ENCODE measurements at regions not wholly inside any gene's neighbourhood (a gene's known extent, or its start where the extent isn't known, plus 50 kb on each side); places are given as distances from the start of the nearest gene placed in this dataset.
"Not testable (repeated sequence)": the region's sequence is repeated elsewhere in the genome, so short reads cannot be mapped to it uniquely, and the experiment has no call there.

DNA sequence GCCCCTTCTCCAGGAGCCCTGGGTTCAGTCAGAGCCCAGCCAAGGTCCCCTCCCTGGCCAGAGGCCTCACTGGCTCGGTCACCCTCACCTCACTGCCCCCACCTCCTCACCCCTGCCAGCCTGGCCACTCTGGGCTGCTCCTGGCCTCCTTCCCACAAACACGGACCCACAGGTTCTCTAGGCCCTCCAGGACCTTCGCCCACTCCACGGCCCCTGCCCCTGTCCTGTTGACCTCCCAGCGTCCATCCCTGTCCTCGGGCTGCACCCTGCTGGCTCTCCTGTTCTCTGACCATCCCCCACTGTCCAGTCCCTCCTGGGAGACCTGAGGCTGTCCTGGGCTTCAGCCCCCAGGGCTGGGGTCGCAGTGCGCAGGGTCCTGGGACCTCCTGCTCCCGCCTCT, 173.3 kb downstream of the TMEM121 start:
- TF ChIP-seq, protein P1, sequence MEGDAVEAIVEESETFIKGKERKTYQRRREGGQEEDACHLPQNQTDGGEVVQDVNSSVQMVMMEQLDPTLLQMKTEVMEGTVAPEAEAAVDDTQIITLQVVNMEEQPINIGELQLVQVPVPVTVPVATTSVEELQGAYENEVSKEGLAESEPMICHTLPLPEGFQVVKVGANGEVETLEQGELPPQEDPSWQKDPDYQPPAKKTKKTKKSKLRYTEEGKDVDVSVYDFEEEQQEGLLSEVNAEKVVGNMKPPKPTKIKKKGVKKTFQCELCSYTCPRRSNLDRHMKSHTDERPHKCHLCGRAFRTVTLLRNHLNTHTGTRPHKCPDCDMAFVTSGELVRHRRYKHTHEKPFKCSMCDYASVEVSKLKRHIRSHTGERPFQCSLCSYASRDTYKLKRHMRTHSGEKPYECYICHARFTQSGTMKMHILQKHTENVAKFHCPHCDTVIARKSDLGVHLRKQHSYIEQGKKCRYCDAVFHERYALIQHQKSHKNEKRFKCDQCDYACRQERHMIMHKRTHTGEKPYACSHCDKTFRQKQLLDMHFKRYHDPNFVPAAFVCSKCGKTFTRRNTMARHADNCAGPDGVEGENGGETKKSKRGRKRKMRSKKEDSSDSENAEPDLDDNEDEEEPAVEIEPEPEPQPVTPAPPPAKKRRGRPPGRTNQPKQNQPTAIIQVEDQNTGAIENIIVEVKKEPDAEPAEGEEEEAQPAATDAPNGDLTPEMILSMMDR (conservative IDR thresholded peaks at IDR 0.05; ENCODE audit: low read depth, low read length), result not testable (repeated sequence)
- TF ChIP-seq EZH2 (IDR thresholded peaks at IDR 0.05; ENCODE audit: borderline replicate concordance, low read depth, low read length, poor library complexity, severe bottlenecking), result not testable (repeated sequence)
